HG03108 (cell line): ENCODE measurements at regions not wholly inside any gene's neighbourhood (a gene's known extent, or its start where the extent isn't known, plus 50 kb on each side); places are given as distances from the start of the nearest gene placed in this dataset.

ENCODE experiments used
- ATAC-seq: cut with Tn5 transposase; IDR thresholded peaks from one replicate; pipeline ENCODE4 v1.9.1; 2021; ENCODE audit warnings: moderate library complexity; ENCODE audit not compliant: unreplicated experiment

DNA sequence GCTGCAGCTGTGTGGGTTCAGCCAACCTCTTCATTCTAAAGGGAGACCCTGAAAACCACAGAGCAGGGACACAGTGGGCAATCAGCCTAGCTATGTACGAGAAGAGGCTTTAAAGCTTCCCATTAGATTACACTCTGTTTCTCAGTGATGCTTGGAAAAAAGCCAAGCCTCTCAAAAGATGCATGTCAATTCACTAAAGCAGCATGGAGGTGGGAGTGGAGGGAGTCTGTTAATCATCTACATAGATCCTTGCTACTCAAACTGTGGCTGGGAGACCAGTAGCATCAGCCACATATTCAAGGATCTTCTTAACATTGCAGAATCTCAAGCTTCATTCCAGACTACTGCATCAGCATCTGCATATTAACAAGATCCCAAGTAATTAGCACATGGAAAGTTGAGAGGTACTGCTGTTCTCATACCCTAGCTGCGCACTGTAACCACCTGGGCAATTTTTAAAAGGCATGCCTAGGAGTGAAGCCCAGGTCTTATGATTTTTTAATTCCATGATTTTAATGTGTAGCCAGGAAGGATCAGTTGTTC lies 305.9 kb downstream of the PMP22 start:
- no peak for ATAC-seq

DNA sequence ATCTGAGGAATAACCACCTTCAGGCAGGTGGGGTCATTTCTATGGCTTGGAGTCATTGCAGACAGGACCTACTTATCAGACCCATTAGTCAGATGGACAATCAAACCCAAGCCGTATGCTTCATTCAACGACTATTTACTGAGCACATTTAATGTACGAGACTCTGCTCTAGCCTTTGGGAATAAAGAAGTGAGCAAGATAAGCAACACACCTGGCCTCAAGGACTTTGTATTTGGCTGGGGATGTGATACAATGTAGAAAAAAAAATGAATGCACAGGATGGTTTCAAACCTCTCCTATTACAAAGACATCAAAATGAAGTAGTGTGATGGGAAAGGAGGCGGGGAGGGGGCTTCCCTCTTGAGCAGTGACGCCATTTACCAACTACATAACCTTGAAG lies 311.7 kb downstream of the PMP22 start:
- ATAC-seq, result no peak

GRCh38 chr17:14950686-14951085 lies 314.4 kb downstream of the PMP22 start:
- no peak for ATAC-seq

GRCh38 chr17:14950216-14950615 lies 314.9 kb downstream of the PMP22 start:
- ATAC-seq, result no peak

DNA sequence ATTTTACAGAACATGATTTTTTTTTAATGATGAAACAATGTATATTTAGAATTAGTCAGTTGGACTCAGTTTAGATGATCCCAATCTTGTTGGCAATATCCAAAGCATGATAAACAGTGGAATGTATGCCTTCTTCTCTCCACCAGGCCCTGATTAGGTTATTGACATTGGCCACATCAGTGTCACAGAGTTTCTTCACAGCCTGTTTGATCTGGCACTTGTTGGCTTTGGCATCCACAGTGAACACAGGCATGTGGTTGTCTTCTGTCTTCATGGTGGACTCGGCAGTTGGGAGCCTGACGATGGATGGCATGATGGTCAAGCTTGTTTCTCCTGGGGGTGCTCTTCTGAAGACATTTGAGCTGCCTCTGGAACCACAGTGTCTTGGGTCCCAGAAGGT lies 317.5 kb downstream of the PMP22 start:
- ATAC-seq, result no peak

DNA sequence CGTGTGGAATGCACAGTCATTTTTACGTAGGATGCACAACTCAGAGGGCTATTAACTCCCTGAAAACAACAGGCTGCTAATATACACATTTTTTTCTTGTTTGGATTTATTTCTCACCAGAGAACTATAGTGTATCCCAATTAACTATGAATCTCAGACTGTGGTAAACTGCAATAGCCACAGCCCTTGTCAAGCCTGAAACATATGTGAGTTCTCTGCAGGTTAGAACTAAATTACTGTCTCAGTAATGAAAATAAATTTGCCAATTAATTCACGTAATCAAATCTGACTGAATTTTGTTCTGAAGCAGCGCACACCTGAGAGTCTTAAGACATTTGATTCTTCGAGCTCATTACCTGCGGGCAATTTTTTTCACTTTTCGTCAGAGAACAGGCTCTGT lies 318.6 kb downstream of the PMP22 start:
- ATAC-seq, result no peak

DNA sequence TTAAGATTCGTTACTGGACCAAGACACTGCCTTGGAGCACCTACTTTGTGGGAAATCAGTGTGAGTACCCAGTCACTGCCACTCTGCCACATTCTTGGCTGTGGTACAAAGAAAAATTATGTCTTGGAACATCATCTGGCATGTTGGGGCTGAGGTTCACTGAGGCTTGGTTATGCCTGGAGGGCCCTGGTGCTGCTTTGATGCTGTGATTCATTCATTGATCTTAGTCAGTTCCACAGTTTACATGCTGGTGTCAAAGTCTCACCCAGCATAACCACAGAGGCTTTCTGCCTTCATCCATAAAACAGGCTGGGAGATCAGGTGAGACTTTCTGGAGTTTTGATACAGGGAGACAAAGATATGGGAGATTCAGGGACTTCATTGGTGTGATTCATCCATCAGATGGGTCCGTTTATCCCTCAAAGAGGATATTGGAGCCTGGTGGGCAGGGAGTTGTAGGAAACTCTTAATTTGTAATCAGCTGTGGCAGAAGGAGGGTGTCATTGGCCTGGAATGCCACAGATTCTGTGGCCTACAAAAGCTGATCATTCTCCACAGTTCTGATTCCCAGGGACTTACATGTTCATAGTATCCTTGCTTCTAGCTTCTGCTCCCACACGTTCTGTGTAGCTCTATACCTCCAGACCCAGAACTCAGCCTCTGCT lies 322.5 kb downstream of the PMP22 start:
- ATAC-seq, result no peak

GRCh38 chr17:14940938-14941265 lies 324.2 kb downstream of the PMP22 start:
- ATAC-seq, result no peak

GRCh38 chr17:14940108-14940937 lies 324.8 kb downstream of the PMP22 start:
- no peak for ATAC-seq

DNA sequence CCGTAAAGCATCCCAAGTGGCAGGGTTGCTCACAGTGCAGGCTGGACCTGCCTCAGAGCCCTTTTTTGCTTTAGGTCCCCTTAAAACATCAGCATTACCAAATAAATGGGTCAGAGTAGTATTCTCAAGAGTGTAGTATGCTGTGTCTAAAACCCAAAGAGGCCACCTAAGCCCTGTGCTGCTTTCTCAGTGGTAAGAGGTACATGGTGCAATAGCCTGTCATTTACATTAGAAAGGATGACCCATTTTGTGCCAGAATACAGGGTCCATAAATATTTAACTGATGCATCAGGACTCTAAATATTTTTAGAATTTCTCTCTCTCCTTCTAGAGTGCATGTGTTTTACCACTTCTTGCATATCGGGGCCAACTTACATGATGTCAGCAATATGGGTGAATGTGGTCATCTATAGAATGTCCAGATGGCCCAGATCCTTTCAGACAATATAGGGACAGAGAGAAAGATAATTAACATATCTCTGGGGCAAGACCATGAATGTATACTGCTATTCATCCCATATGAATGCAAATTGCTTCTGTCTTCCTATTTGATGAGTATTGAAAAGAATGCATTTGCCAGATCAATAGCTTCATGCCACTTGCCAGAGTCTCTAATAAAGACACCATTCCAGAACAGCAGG lies 329.2 kb downstream of the PMP22 start:
- no peak for ATAC-seq

DNA sequence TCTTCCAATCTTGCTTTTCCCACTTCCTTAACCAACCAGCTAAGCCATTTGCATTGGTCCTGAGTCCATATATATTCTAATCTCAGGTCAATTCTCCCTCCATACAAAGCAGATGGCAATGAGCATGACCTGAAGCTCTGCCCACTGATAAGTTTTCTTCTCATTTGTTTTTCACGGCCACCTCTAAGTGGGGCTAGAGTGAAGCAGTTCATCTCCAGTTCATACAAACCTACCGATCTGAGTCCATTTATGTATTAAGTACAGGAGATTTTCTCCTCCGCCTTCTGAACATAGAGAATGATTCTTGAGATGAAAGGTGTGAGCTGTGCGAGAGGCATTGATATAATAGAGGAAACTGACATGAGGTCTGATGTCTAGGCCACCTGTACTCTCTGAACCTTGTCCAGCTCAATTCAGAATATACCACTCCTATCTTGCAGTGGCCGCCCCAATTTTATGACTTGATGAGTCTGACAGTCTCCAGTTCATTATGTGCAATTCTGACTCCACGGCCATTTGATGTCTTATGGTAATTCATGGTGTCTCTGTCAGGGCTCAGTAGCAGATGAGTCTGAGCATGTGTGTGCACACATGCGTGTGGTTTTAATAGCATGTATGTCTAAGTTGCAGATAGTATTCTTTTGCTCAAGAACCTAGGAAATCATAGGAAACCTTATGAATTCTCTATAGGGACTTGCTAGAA lies 329.8 kb downstream of the PMP22 start:
- no peak for ATAC-seq

GRCh38 chr17:14933676-14934075 lies 331.4 kb downstream of the PMP22 start:
- no peak for ATAC-seq

- ATAC-seq, result no peak
Observed at GRCh38 chr17:14926526-14927122, 338.5 kb downstream of the PMP22 start.

DNA sequence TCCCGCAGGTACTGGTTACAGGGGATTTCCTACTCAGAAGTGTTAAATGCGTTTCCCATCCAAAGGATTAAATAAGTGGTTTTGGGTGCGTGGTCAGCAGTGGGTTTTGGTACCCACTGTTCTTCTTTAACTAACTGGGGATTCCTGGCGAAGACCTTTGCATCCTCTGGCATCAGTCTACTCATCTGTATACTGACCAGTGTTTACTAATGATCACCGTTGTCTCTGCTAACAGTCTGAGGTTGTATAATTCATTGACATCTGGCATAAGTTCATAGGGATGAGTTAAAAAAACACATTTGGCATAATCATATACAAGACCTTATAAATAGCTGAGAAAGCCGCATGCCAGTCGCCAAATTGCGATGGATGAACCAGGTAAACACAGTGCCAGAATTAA lies 339.1 kb downstream of the PMP22 start:
- ATAC-seq, result no peak

DNA sequence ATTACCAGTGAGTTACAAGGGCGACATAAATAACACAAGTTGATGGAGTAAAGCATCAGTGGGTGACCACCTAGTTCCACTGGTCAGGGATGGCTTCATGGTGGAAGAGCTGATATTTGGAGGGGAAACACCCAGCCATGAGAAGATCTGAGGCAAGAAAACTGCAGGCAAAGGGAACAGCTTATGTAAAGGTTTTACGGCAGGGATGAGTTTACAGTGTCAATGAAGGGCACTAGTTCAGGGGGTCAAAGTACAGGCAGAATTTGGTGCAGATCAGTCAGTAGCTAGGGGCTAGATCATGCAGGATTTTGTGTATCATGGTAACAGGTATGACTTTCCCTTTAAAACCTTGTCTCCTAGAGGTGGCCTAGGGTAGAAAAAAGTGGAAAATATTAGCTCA lies 339.6 kb downstream of the PMP22 start:
- ATAC-seq, result no peak

DNA sequence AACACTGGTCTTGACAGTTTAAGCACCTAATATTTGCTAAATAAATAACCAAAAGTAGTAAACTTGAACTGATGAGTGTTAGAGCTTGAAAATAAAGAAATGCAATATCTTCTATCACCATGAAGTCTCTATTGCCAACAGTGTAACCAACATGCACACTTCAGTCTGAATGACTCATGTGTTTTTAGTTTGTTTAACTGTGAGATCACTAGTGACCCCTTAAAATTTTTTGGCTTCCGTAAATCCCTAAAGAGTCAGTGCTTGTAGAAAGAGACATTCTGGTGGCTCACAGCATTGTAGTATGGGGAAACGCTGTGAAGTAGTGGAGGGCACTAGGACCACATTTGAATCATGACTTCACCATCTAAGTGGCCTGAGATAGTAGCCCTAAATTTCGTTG lies 341.1 kb downstream of the PMP22 start:
- no peak for ATAC-seq

DNA sequence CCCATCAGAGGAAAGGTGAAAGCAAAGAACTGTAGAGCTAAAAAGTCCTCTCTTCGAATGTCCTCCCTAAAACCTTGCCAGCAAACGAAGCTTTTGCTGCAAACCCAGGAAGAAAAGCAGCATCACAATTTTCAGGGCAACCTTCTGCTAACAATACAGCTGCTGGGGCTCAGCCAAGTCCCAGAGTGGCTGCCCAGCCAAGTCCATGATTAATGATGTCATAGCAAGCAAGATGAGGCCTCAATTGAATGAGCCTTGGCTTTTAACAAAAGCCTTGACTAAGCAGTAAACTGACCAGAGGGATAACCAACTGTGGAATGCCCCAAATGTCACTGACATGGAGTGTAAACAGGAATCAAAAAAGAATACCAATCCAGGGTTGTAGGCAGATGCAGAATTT lies 342.7 kb downstream of the PMP22 start:
- ATAC-seq, result no peak

GRCh38 chr17:14921936-14922335 lies 343.2 kb downstream of the PMP22 start:
- ATAC-seq, result no peak

DNA sequence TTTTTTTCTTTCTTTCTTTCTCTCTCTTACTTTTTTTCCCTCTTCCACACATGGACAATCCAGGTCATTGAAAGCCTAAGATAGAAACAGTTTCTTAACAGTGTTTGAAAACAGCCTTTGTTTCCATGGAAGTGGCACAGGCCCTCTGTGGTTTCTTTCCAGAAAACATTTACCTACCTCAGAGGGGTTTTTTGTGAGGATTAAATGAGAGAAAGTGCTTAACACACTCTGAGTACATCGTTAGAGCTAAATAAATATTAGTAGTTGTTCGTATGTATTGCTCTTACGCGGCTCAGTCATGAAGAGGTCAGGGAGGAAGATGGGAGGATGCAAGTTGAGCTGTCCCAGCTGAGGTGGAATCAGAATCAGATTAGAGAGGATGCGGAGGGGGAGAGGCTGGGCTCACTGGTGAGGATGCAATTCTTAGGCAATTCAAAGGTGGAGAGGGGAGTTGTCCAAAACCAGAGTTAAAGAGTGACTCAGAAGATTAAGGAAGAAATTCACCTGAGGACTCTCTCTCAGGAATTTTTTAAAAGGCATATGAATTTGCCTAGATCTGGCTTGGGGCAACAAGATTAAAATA lies 345.4 kb downstream of the PMP22 start:
- no peak for ATAC-seq

DNA sequence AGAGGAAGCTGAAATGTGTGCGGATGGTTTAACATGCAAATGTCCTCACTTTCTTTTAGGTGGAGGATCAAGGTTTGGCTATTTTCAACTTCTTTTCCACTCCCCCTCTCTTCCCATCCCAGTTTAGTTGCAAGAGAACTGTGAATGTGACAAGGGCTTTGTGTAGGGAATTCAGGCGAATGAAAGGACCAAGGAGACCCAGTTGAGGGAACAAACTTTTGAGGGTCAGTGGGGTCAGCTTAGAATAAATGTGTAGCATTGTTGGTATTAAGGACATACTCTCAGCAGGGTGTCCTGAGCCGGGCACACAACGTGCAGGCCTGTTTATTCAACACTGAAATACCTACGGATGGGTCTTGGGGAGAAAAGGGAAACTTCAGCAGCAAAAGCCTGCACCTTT lies 346.0 kb downstream of the PMP22 start:
- no peak for ATAC-seq

DNA sequence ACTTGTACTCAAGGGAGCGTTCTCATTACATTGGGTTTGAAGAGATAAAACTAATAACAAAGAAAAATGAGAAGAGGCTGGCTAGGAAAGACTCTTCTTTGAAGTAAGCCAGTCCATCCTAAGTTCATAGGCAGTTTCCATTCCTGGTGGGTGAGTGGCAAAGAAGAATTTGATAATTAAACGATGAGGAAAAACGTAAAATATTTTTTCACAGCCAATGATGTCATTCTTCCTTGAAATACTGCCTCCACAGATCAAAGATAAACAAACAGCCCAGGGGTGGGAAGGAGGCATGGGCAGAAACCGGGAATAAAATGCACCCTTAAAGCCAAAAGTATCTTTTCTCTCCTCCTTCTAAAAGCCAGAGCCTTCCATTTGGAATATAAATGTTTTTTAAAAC lies 346.6 kb downstream of the PMP22 start:
- ATAC-seq, result no peak
